DMS114 treated with DMSO at 0.1 percent for 48 hours (cell line): ENCODE measurements at regions not wholly inside any gene's neighbourhood (a gene's known extent, or its start where the extent isn't known, plus 50 kb on each side); places are given as distances from the start of the nearest gene placed in this dataset.

Experiments used
- DNase-seq: peaks from one replicate; lab custom pipeline; 2025; ENCODE audit not compliant: unreplicated experiment; lab: John Stamatoyannopoulos, UW

GRCh38 chr13:106917673-106918556 lies 350.0 kb upstream of the ARGLU1 start:
- DNase-seq = peak; percentile 33

- DNase-seq = no peak
Observed at GRCh38 chr13:106917024-106917571, 349.2 kb upstream of the ARGLU1 start.

GRCh38 chr13:106916329-106916976 lies 348.5 kb upstream of the ARGLU1 start:
- DNase-seq = no peak

- no peak for DNase-seq
Observed at GRCh38 chr13:106915146-106915545, 347.2 kb upstream of the ARGLU1 start.

DNA sequence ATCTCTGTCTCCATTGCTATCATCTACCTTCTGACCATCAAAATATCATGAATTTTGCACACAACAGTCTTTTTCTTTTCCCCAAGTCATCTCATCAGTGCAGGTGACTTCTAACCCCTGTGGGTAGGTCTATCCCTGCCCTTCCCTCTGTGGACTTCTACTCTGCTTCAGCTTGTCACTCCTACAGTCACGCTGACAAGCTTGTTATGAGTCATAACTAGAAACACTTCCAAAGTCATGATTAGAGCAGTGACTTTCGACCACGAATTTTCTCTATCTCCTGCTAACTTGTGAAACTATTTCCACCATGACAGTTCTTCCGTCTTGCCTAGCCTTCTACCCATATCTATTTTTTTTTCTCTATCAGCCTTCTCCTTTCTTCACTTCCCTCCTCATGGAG lies 343.7 kb upstream of the ARGLU1 start:
- no peak for DNase-seq

- no peak for DNase-seq
Observed at GRCh38 chr13:106911020-106911419, 343.1 kb upstream of the ARGLU1 start.

DNA sequence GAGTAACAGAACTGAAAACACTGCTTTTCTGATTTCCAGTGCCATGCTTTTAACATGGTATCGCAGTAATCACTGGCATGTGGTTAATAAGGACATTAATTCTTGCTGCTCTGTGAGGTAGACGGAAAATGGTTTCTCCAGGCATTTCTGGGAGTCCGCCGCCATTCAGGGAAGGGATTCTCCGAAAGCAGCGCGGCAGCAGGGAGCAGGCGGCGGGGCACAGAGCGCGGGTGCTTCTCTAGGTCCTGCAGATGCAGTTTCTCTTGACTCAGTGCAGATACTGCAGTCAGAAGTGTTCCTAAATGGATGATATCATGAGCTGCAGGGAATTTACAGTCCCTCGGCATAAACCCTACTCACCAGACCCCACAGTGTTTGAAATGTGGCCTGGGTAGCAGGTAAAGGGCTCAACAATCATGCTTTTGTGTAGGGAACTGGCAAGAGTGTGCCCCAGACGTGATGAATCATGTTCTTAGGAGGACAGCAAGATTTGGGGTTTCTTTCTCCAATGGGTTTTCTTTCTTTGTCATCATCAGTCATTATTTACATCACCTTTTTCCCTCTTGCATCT lies 338.6 kb upstream of the ARGLU1 start:
- no peak for DNase-seq

DNA sequence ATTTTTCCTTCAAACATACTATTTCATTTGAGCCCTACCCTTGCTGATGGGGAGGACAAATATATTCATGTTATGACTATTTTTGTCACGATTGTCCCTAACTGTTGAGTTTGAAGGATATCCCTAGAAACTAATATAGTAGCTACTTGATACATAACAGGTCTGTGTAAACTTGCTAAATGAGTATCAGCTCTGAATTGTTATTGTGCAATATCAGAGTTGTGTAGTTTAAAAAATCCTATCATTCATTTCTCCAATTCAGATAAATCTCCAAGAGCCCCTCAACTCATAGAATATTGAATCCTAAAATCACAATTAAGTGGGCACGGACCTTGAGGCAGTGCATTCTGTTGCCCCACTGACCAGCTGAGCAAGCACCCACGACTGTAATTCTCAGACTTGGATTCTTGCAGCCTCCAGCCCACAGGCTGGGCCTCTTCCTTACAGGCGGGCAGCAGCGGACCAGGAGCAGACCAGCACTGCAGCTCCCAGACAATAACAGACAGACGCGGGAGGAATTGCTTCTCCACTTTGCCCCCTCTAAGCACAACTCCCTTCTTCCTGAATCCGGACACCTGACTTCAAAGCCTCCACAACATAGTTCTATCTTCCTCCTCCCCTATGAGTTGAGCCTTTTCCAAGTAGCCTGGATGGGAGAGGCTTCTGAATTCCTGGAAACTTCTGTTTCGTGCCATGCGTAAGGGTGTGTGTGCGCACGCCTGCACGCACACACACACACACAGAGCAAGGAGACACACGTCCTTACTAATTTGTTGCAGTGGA lies 337.6 kb upstream of the ARGLU1 start:
- DNase-seq = no peak

GRCh38 chr13:106899442-106899841 lies 331.5 kb upstream of the ARGLU1 start:
- no peak for DNase-seq

DNA sequence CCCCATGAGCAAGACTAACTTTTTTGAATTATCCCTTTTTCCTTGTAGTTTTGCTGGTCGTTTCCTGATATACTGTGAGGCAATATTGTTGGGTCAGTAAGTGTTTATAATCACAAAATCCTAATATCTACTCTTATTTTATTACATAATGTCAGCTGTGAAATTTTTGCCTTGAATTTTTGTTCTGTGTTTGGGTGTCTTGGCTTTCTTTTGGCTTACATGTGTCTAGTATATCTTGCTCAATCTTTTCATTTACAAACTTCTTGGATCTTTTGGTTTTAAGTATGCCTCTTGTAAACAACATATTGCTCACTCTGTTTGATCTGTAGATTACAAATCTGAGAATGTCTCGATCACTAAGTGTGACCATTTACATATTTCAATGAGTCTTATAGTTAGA lies 330.3 kb upstream of the ARGLU1 start:
- no peak for DNase-seq

DNA sequence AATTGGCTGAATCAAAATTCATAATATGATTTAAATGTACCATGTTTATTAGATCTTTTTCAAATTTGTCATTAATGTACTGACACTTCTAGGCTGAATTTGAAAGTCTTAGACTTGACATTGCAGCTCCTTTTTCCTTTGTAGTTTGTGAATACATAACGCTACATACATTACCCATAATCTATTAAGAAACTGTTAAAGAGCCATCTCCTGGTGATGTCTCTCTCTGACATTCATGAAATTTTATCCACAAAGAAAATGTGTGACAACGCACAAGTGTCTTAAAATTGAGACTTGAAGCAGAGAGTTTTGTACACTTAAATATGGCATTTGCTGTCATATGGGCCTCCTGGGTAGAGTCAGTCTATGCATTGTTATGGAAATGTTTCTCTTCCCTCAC lies 320.2 kb upstream of the ARGLU1 start:
- DNase-seq = no peak

GRCh38 chr13:106887686-106888085 lies 319.7 kb upstream of the ARGLU1 start:
- DNase-seq = no peak

GRCh38 chr13:106883976-106884375 lies 316.0 kb upstream of the ARGLU1 start:
- DNase-seq = no peak

DNA sequence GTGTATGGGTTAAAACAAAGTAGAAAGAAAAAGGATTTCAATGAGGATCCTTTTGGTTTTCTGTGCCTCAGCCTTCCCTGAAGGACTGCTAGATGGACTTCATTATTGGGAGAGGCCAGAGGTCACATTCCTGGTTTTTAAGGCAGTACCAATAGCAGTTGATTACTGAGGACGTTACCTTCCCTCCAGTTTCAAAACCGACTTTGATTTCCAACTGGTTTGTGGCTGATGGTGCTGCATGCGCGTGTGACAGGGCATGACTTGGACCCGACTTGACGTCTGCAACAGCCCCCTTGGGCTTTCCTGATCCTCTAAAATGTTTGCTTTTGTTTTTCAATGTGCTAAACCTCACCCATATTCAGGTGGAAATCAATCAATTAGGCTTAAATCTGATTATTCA lies 314.3 kb upstream of the ARGLU1 start:
- DNase-seq = no peak

- no peak for DNase-seq
Observed at GRCh38 chr13:106879806-106880205, 311.9 kb upstream of the ARGLU1 start.

GRCh38 chr13:106874323-106874722 lies 306.4 kb upstream of the ARGLU1 start:
- no peak for DNase-seq

DNA sequence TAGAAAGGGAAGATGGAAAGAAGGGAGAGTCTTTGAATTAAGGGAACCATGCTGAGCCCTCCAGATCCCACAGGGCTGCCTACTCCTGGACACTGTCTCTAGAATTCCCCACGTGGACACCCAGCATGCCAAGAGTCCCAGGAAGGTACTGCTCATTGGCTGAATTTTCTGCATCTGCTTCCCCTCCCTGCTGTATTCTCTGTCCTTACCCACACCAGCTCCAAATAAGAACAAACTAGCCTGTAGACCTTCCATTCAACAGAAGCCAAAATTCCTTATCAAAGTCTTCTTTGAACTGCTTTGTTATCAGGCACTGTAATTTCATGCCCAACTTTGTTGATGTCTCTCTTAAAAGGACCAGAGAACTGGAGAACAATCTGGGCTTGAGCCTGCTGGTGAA lies 305.9 kb upstream of the ARGLU1 start:
- DNase-seq = no peak

DNA sequence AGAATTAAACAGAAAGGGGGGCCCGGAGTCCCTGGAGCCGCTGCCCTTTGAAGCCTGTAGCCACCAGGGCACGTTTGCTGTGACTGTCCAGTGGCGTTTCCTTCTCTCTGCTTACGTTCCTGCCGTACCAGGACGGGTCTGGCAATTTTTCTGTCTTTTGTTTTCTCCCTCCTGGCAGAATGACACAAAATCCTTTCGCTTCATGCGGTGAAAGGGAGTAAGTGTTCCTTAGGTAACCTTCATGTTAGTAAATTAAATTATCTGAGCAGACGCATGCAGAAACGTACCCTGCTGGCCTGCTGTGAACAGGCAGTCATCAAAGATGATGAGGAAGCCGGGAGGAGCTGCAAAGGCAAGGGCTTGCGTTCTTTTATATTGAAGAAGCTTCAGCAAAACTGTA lies 299.3 kb upstream of the ARGLU1 start:
- DNase-seq = no peak

DNA sequence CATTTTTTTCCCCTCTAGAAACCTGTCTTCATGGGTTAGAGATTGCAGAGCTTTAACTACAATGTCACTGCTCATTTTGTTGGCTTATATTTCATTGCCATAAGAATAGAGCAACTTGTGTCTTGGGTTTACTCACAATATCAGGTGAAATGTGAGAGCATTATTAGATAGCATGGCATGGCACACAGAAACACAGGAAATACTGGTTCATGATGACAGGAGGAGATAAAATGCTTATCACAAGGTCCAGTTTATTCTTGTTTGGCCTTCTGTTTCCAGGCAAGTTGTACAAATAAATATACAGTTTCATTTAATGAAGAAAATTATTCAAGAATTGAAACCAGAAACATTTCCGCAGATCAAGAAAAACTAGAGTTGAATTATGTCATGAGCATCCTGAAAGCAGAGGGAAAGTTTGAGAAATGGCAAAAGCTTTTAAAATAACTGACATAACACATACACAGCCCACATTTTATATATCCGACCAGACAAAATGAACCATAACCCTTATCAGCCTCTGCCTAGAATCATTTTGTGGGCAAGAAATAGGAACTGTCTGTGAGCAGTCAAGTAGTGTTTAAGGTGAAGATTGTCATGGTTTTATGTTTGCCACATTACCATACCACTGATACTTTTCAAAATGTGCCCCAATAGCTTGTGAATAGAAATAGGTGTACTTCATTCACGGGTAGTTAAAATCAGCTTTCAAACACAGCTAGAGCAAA lies 297.9 kb upstream of the ARGLU1 start:
- no peak for DNase-seq

DNA sequence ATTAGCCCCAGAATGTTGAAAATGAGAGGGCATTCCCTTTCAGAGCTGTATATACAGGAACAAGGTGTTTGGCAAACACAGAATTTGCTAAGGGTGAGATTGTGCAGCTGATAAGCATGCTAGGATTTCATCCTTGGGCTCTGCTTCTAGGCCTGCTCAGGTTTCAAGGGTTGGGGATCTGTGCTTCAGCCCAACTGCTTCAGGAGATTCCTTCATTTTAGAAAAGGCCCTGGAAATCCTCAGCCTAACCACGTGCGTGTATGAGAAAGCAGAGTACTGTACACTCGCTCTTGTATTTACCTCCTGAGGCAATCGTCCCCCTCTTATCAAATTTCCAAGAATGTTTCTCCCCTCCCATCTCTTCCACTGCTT lies 291.6 kb upstream of the ARGLU1 start:
- no peak for DNase-seq
